ENCODE measurements at regions not wholly inside any gene's neighbourhood (a gene's known extent, or its start where the extent isn't known, plus 50 kb on each side); places are given as distances from the start of the nearest gene placed in this dataset.

DNA sequence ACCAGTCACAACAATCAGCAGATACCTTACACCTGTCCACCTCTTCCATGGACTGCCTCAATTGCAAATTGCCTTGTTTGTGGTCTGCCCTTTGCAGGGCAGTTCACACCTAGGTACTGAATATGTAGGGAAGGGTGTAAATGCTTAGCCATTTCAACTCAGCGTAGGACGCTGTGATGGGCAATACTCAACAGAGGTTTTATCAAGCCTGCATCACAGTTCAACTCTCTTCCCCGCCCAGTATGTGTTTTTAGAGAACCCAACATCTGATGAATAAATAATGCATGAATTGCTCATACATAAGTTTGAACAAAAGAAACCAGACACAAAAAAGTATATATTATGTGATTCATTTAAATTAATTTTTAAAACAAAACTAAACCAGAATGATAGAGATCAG, 124.4 kb downstream of the P2RY1 start:
- DNase-seq (ENCODE audit: low spot score): no peak

DNA sequence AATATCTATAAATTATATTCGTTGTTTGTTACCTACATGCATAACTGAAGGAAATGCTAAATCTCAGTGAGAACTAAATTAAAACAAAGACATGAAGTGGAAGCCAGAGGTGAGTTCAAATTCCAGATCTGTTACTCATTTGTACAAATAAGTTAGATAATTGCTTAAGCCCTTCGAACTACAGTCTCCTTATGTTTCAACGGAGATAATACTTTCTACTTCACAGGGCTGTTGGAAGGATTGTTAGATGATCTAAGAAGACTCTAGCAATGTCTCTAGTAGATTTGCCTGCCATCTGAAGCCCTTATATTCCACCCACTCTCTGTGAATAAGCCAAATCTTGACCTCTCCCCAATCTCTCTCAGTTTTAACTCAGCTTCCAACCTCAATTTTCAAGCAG, 125.8 kb downstream of the P2RY1 start:
- DNase-seq (ENCODE audit: low spot score): no peak

DNA sequence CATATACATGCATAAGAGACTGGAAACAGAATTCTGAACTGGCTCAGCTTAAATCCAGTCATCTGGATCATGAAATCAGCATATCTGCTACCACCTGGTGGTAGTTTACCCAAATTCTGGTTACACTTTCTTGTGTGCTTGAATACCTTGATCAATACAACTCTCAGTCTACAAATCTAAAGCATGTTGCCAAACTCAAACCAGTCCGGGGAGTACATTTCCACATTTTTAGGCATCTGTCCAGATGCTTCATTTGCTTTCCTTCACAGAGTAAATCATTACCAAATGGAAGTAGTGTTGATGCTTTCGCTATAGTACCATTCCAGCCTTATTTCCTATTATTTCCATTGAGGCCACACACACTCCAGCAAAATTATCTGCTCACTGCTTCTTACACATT, 126.4 kb downstream of the P2RY1 start:
- peak; percentile 37 for DNase-seq (ENCODE audit: low spot score)

DNA sequence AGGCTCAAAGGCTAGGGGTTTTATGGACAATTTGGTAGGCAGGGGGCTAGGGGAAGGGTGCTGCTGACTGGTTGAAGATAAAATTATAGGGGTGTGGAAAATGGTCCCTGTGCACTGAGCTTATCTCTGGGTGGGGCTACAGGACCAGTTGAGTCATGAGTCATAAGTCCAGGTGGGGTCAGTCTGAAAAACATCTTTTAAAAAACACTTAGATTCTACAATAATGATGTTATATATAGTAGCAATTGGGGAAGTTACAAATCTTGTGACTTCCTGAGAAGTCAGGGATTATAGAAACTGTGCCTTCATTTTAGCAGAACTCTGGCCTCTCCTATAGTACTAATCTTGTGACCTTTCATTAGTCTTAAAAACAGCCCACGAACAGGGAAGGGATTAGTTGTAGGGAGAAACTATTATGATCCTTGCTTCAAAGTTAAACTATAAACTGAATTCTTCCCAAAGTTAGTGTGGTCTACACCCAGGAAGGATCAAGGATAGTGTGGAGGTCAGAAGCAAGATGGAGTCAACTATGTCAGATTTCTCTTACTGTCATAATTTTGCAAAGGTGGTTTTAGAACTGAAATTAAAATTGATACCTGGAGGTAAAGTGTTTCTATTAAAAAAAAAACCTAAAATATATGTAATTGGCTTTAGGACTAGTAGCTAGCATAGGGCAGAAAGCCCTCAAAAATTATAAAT, 130.1 kb downstream of the P2RY1 start:
- DNase-seq (ENCODE audit: low spot score): no peak

DNA sequence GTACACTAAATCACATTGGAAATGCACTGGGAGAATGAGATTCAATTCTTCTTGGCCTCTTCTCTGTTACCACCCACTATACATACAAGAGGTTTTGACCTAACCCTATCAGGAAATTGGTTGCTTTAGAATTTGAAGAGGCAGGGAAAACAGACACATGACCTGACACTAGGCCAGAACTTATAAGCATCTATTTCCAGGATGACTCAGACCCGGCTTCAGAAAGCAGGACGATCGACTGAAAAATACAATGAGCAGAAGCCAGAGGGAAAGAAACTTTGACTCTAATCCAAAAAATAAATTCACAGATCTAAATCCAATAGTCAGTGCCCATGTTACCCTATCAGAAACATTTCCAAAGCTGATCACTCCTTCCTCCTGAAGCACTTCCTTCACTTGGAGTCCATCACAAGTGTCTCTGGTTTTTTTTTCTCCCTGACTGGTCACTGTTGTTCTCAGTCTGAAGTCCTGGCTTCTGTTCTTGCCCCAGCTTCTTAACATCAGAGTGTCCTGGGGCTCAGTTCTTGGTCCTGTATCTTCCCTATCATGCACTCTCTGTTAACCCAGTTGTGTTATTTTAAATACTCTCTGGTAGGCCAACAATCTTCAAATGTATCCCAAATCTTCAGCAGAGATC, 133.6 kb downstream of the P2RY1 start:
- no peak for DNase-seq (ENCODE audit: low spot score)

DNA sequence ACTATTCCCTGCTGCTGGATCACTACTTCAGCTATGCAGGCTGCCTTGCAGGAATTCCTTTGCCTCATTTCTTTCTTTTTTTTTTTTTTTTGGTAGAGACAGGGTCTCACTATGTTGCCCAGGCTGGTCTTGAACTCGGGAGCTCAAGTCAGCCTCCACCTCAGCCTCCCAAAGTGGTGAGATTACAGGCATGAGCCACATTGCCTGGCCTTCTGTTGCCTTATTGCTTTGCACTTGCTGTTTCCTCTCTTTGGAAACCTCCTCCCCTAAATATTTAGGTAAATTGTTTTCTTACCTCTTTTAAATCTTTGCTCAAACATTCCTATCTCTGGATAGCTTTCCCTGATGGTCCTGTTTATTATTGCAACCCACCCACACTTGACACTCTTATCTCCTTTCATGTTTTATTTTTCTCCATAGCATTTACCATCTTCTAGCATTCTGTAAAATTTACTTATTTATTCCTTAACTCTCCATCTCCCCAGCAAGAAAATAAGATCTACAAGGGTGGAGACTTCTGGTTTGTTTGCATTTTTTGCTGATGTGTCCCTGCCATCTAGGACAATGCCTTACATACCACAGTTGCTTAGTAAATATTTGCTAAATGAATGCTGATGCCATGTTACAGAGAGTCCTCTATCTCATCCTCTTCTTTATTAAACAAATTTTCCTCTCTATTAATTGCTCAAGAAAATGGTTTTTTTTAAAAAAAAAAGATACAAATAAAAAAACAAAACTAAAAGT, 134.8 kb downstream of the P2RY1 start:
- DNase-seq (ENCODE audit: low spot score): no peak

DNA sequence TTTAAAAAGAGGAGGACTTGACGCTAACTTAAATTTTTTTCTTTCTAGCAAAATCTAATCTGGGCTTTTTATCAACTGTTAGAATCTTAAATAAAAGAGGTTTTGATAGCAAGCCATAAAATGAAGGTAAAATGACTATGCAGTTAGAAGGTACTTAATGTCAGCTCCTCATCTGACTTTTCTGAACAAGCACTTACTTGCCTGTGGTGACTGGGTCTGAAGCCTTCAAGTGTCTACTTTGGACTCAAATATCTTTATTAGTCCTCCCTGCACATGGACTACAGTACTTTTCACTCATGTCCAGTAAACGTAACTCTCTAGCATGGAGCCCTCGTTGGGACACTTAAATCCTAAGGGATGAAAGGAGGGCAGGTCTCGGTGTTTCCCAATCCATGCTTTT, 135.9 kb downstream of the P2RY1 start:
- no peak for DNase-seq (ENCODE audit: low spot score)

DNA sequence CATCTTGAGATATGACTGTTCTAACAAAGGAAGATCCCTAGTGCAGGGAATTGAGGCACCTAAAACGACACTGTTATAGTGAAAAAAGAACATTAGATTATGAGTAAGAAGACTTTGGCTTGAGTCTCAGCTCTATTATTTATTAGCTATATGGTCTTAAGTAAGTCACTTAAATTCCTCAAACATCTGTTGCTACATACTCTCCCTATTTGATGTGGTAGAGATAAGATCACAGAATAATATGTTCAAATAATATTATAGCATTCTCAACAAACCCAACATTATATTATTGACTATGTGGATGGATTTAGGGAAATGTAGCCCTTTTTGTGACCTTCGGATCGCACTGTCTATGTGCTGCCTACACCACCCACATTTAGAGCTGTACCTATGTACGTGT, 136.9 kb downstream of the P2RY1 start:
- DNase-seq (ENCODE audit: low spot score): no peak

DNA sequence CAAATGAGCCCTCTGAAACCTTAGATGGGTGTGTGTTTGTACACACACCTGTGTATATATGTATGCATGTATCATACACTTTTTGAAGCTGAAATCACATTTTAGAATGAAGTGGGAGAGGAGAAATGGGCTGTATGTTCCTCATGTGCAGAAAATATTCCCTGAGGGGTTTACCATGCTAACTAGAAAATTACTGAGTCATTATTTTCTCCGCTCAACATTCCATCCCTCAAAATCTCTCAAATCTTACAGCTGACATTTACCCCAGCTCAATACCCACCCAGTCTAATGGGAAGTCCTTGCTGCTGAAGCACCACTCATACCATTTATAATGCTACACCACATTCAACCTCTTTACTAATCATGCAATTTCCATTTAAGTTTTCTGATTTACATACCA, 138.6 kb downstream of the P2RY1 start:
- no peak for DNase-seq (ENCODE audit: low spot score)

DNA sequence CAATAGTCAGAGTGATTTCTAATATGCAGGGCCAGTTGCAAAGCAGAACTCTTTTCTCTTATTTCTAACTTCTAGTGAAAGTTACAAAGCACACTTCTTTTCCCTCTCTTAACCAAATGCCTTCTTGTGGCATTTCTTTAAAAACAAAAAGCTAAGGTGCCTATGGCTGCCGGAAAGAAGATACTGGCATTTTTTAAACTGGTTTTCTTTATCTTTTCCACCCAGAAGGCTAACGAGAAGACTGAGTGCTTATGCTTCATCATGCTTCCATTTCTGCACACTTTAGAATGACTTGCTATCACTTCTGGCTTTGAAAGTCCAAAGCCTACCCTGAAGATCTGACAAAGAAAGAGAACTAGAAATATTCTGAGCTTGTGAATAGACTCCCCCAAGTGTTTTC, 141.3 kb downstream of the P2RY1 start:
- DNase-seq (ENCODE audit: low spot score): no peak

DNA sequence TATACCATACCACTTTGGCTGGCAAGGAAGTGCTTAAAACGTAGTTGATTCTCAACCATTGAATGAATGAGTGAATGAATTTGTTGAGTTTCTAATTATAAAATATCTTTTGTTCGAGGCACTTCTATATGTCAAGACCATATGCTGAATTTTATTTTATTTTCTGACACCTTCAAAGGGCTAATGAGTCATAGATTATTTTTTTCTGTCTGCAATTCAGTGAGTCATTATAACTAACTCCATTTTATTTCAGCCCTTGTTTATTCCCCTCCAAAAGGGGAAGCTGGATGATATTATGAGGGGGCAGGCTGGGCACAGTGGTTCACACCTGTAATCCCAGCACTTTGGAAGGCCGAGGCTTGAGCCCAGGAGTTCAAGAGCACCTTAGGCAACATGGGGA, 142.4 kb downstream of the P2RY1 start:
- no peak for DNase-seq (ENCODE audit: low spot score)

DNA sequence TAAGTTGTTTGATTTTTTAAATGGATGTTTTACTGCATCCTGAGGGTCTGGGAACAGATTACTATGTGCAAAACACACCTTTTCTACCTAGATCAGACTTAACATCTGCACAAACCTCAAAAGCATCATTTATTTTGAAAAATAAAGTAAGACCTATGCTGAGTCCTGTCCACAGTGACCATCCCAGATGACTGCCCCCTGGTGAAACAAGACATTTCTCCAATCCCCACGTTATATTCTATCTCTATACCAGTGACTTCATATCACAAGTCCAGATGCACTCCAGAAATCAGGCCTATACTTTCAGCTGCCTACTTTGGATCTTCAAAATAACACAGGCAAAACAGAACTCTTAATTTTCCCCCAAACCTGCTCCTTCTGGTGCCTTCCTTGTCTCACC, 143.2 kb downstream of the P2RY1 start:
- no peak for DNase-seq (ENCODE audit: low spot score)

DNA sequence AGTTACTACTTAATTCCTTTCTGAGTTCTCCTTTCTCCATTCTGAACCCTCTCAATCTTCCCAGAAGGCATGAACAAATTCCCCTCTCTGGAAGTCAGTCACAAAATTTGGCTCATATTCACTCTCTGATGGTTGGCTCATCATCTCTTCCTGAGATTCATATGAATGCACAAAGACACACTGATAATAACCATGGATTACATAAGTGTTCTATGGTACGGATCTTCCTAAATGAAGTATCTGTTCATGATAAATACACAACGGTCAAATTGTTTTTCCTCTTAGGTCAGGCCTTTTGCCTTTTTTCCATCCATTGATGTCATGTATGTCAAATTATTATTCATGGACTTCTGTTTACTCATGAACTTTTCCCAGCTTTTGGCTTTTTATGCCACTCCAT, 162.6 kb downstream of the P2RY1 start:
- DNase-seq (ENCODE audit: low spot score): no peak

DNA sequence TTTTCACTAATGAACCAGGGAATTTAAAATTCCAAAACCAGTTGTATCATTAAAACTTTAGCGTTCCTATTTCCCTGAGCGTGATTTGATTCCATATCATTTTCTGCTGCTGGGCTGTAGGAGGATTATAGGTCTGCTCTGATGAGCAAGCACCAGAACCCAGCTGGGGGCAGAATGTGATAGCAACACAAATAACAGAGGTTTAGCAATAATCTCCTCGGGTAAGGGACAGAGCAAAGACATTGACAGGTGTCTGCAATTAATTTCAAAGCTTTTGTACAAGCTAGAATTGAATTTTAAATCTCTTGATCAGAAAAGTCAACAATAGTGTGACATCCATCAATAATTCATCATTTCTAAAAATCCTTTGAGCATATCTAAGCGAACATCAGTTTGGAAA, 163.4 kb upstream of the RAP2B start:
- peak; percentile 64 for DNase-seq (ENCODE audit: low spot score)

DNA sequence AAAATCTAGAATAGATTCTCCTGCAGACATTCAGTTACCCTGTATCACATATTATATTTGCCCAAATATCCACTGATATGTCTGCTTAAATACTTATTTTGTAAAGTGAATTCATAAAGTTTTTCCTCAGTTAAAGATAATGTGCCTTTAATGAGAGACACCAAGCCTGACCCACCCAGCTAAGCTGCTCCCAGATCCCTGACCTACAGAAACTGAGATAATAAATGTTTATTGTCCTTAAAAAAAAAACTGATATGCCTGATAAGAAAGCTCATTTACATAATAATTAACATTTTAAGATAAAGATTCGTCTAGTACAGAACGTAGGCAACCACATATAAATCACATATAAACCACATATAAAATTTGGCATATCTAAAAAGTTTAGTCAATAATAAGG, 161.7 kb upstream of the RAP2B start:
- DNase-seq (ENCODE audit: low spot score): no peak

DNA sequence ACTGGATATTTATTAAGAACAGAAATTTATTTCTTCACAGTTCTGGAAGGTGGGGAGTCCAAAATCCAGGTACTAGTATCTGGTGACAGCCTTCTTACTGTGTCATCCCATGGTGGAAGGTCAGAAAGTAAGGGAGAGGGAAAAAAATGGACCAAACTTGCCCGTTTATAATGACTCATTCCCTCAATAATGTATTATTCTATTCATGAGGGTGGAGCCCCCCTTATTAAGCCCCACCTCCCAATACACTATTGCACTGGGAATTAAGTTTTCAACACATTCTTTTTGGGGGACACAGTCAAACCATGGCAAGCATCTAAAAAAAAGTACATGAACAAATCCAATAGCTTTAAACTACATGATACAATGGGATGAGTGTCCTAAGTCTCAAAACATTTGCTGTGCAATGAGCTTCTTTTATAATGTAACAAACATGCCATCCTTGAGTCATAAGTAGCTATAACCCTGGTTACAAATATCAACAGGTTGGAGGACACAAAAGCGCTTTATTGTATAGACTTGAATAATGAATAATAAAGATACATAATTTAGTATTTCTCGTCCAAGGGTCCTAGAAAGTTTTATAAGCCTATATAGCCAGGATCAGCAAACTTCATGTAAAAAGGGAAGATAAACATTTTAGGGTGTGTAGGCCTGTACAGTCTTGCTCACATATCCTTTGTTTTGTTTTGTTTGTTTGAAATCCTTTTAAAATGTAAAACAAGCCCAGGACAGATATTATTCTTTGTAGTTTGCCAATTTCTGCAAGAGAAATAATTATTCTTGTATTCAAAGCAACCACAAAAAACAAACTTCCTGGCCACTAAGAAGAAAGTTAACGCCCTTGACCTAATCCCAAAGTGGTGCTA, 160.6 kb upstream of the RAP2B start:
- no peak for DNase-seq (ENCODE audit: low spot score)

DNA sequence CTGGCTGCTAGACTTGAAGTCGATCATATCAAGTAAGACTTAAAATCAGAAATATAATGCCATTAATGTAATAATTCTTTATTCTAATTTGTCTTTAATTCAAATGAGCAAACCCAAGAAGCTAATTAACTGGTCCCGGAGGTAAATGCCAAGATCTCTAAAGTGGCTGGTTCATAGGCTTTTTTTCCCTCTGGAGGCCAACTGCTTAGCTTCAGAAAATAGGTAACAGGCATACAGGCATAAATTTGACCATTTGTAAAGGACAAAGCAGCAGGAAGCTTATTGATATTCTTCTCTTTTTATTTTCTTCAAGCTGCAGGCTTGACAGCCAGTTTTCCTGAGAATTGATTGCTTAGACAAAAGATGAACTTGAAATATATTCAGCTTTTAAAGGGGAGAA, 158.6 kb upstream of the RAP2B start:
- DNase-seq (ENCODE audit: low spot score): no peak

DNA sequence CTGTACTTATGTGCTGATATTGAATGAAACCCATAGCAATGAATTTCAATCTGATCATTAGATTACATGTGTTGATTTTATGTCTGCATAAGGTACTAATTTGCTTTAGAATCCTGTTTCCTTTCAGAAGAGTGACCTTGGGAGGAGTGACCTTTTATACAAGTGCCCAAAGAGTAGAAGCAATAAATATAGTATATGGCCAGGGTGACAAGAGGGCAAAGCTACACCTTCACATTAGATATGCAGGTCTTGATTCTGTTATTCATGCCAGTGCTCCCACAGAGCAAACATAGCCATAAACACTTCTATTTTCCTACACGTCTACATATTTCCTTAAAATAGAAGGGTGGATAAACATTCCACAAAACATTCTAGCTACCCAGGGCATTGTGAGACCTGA, 158.2 kb upstream of the RAP2B start:
- DNase-seq (ENCODE audit: low spot score): no peak

DNA sequence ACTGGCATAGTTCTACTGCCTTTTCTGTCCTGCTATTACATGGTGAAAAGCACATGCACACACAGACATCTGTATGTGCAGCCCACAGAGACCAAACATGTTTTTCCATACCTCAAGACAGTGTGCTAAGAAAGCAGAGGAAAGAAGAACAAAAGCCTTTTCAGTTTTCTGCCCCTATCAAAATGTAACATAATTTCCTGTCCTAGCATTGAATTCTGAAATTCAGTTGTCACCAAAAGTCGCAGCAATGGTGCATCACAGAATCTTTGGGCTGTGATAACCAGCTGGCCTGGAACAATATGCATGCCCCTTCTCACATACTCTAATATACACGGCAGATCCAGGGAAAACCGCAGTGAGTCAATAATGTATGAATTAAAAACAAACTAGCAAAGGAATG, 153.8 kb upstream of the RAP2B start:
- DNase-seq (ENCODE audit: low spot score): no peak

DNA sequence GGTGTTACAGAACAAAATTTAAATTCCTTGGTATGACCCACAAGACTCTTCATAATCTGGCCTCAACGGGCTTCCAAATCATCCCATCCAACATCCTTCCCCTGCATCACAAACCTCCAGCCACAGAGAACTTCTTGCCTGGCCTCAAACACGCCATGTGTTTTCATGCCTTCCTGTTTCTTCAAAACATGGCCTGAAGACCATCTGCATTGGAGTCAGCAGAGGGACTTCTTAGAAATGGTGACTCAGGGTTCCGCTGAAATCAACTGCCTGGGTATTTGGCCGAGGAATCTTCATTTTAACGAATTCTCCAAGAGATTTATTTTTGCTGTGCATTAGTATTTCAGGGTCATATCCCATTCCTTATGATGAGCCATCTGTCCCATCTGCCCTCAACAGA, 138.1 kb upstream of the RAP2B start:
- DNase-seq (ENCODE audit: low spot score): no peak

DNA sequence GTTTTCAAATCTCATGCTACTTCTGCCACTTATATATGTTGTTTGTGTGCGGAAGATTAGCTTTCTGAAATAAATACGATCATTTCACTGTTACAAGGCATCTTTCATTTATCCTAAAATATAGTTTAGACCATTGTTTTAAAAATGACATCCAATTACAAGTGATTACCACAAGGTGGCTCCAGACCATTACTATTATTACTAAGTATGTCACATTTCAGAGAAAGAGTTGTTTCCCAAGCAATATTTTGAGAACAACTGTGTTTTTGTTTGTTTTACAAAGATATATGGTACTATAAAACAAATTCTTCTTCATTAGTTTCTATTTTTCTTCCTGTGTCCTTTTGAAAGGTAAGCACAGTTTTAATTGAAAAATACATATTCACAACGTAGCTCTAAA, 136.0 kb upstream of the RAP2B start:
- no peak for DNase-seq (ENCODE audit: low spot score)

DNA sequence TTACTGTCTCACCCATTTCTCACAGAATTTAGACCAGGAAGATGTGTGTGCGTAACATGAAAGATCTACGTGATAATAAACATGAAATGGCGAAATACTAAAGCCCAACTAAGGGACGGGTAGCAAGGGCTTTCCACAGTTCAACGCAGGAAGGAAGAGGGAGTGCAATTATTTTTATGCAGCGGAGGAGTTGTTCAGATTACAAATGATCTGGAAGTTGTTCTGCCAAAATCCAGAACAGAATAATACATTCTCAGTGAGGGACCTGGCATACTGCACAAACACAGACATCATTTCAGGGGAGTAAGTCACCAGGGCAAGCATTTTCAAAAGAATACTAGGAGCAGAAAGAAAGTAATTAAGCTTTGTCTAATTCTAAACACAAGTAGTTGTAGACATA, 133.6 kb upstream of the RAP2B start:
- no peak for DNase-seq (ENCODE audit: low spot score)

DNA sequence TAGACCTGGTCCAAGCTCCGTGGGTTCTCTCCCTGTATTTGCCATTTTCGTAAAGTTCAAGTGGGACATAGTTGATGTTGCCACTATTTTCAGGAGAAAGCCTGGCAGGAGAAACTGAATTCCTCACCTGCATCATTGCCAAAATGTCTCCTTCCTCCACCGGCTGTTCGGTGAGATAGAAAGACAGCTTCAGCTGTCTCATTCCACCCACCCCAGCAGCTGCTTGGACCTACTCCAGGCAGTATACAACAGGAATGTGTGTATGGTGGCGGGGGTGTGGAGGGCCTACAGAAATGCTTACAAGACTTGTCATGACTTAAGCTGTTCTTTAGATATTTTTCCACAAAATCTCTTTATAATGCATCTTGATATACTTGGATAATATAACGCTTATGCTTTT, 132.7 kb upstream of the RAP2B start:
- DNase-seq (ENCODE audit: low spot score): no peak

Measured in D341Med (cell line).